HEK293 (cell line): ENCODE measurements at regions not wholly inside any gene's neighbourhood (a gene's known extent, or its start where the extent isn't known, plus 50 kb on each side); places are given as distances from the start of the nearest gene placed in this dataset.

Experiments
- CTCF ChIA-PET: fragments of 350-600 bp; formaldehyde crosslinking; extraction: SDS; loops from one replicate; lab custom pipeline; 2021; ENCODE audit warnings: antibody characterized with exemption; lab: Yijun Ruan, JAX
- POLR2A ChIA-PET: fragments of 300-600 bp; formaldehyde crosslinking; extraction: SDS; loops from one replicate; lab custom pipeline; 2020; ENCODE audit warnings: antibody characterized with exemption, inconsistent platforms; lab: Yijun Ruan, JAX
- H3K27ac ChIP-seq: fragments of 200-500 bp; sonication (Bioruptor generic); 2 replicates; pipeline ENCODE4 v1.5.1; 2014; ENCODE audit warnings: low read depth, low read length, control low read depth, inconsistent platforms; ENCODE audit errors: extremely low read depth
- H3K36me3 ChIP-seq, 2 experiments: fragments of 200-500 bp in 1 of 2; sonication (Bioruptor generic) in 1 of 2; 1 replicate in 1 of 2; 2 replicates in 1 of 2; pipeline ENCODE4 v1.5.1; 2014 to 2017; ENCODE audit warnings: inconsistent platforms in 2 of 2, low read length in 2 of 2; ENCODE audit not compliant: control insufficient read depth in 2 of 2, insufficient read depth in 1 of 2
- H3K4me1 ChIP-seq: fragments of 200-500 bp; sonication (Bioruptor generic); 2 replicates; pipeline ENCODE4 v1.5.1; 2014; ENCODE audit warnings: mild to moderate bottlenecking, low read length, inconsistent platforms; ENCODE audit not compliant: control insufficient read depth, insufficient read depth
- H3K4me3 ChIP-seq: 2 replicates; pipeline ENCODE4 v1.5.1; 2011; ENCODE audit warnings: low read depth, mild to moderate bottlenecking, control low read depth, low read length, moderate library complexity
- H3K9me3 ChIP-seq: fragments of 200-500 bp; sonication (Bioruptor generic); 2 replicates; pipeline ENCODE4 v1.5.1; 2014; ENCODE audit warnings: low read depth, low read length, inconsistent platforms; ENCODE audit not compliant: control insufficient read depth, insufficient read depth
- BCL11A ChIP-seq: fragments of 450-650 bp; formaldehyde crosslinking; IDR thresholded peaks from 2 replicates; pipeline ENCODE4 v1.5.1; 2016; ENCODE audit warnings: low read depth, missing biosample characterization, missing genetic modification characterization
- ELK4 ChIP-seq: IDR thresholded peaks from 2 replicates; pipeline ENCODE4 v1.6.1; 2011; ENCODE audit warnings: mild to moderate bottlenecking, low read depth, low read length, borderline replicate concordance
- FEZF1 ChIP-seq: fragments of 450-650 bp; formaldehyde crosslinking; IDR thresholded peaks from 2 replicates; pipeline ENCODE4 v1.5.1; 2016; ENCODE audit warnings: missing biosample characterization, missing genetic modification characterization
- IKZF3 ChIP-seq: fragments of 450-650 bp; IDR thresholded peaks from 2 replicates; pipeline ENCODE4 v1.5.0; 2018; ENCODE audit warnings: missing biosample characterization, mild to moderate bottlenecking, missing genetic modification characterization, moderate library complexity
- PATZ1 ChIP-seq: fragments of 450-650 bp; formaldehyde crosslinking; IDR thresholded peaks from 2 replicates; pipeline ENCODE4 v1.5.1; 2016; ENCODE audit warnings: missing biosample characterization, missing genetic modification characterization
- PRDM10 ChIP-seq: fragments of 450-650 bp; formaldehyde crosslinking; IDR thresholded peaks from 2 replicates; pipeline ENCODE4 v1.5.1; 2016; ENCODE audit warnings: missing biosample characterization, missing genetic modification characterization
- ZNF121 ChIP-seq: fragments of 450-650 bp; formaldehyde crosslinking; IDR thresholded peaks from 2 replicates; pipeline ENCODE4 v1.5.1; 2016; ENCODE audit warnings: missing biosample characterization, missing genetic modification characterization
- ZNF146 ChIP-seq: fragments of 450-650 bp; formaldehyde crosslinking; IDR thresholded peaks from 2 replicates; pipeline ENCODE4 v1.5.1; 2016; ENCODE audit warnings: missing biosample characterization, missing genetic modification characterization
- ZNF2 ChIP-seq: fragments of 450-650 bp; formaldehyde crosslinking; IDR thresholded peaks from 2 replicates; pipeline ENCODE4 v1.5.1; 2016; ENCODE audit warnings: missing biosample characterization, missing genetic modification characterization
- ZNF239 ChIP-seq: fragments of 450-650 bp; formaldehyde crosslinking; IDR thresholded peaks from 2 replicates; pipeline ENCODE4 v1.5.1; 2016; ENCODE audit warnings: missing biosample characterization, missing genetic modification characterization
- ZNF266 ChIP-seq: fragments of 450-650 bp; formaldehyde crosslinking; IDR thresholded peaks from 2 replicates; pipeline ENCODE4 v1.5.1; 2016; ENCODE audit warnings: missing biosample characterization, missing genetic modification characterization, low read depth
- ZNF292 ChIP-seq: fragments of 450-650 bp; formaldehyde crosslinking; IDR thresholded peaks from 2 replicates; pipeline ENCODE4 v1.5.1; 2016; ENCODE audit warnings: low read depth, missing biosample characterization, missing genetic modification characterization, borderline replicate concordance
- ZNF521 ChIP-seq: fragments of 450-650 bp; formaldehyde crosslinking; IDR thresholded peaks from 2 replicates; pipeline ENCODE4 v1.5.1; 2017; ENCODE audit warnings: missing biosample characterization, mild to moderate bottlenecking, missing genetic modification characterization
- ZNF558 ChIP-seq: fragments of 450-650 bp; formaldehyde crosslinking; IDR thresholded peaks from 2 replicates; pipeline ENCODE4 v1.5.1; 2016; ENCODE audit warnings: missing biosample characterization, missing genetic modification characterization
- ZNF645 ChIP-seq: fragments of 450-650 bp; formaldehyde crosslinking; IDR thresholded peaks from 2 replicates; pipeline ENCODE4; 2016; ENCODE audit warnings: missing biosample characterization, missing genetic modification characterization

GRCh38 chr15:95345867-95346266, 984.6 kb upstream of the NR2F2 start:
- Histone ChIP-seq H3K9me3 (no peaks in the 10 kb centered on the region), H3K36me3 (no peaks in the 10 kb centered on the region), H3K4me3 (no peak overlapping the region), H3K27ac (no peak overlapping the region), H3K4me1 (no peaks in the 10 kb centered on the region)
- TF ChIP-seq ZNF121 (tag by site-specific recombination) (no peak), ZNF2 (tag by site-specific recombination) (no peak), ZNF292 (tag by site-specific recombination) (no peak)
- ChIA-PET CTCF (no interaction called here), POLR2A (no interaction called here)

- Histone ChIP-seq H3K4me1 (no peaks in the 10 kb centered on the region), H3K9me3 (no peaks in the 10 kb centered on the region)
- CTCF ChIA-PET, result no interaction called here
- no peak for TF ChIP-seq ZNF146 (tag by site-specific recombination)
- TF ChIP-seq ZNF239 (tag by site-specific recombination), result no peak
- no peak for TF ChIP-seq BCL11A (tag by site-specific recombination)
- TF ChIP-seq ZNF266, result no peak
- no peak for TF ChIP-seq ZNF558 (tag by site-specific recombination)
- no peak for TF ChIP-seq ZNF645 (tag by site-specific recombination)
- TF ChIP-seq ZNF521 (tag by site-specific recombination), result no peak
- TF ChIP-seq, all 188 proteins: peak for 0
- H3K36me3 ChIP-seq, result no peaks in the 10 kb centered on the region
- no peak overlapping the region for H3K4me3 ChIP-seq
- POLR2A ChIA-PET, result no interaction called here
- no peak overlapping the region for H3K27ac ChIP-seq
These were observed 983.6 kb upstream of the NR2F2 start for GRCh38 chr15:95346721-95347475.

GRCh38 chr15:95347837-95348236, 982.7 kb upstream of the NR2F2 start:
- H3K36me3 ChIP-seq, result no peaks in the 10 kb centered on the region
- no peak overlapping the region for H3K4me3 ChIP-seq
- no peak for TF ChIP-seq IKZF3 (tag by site-specific recombination)
- TF ChIP-seq PRDM10, result no peak
- TF ChIP-seq PATZ1 (tag by site-specific recombination), result no peak
- no peak for TF ChIP-seq FEZF1 (tag by site-specific recombination)
- no peak for TF ChIP-seq ELK4
- no peak overlapping the region for H3K27ac ChIP-seq
- no peaks in the 10 kb centered on the region for H3K9me3 ChIP-seq
- ChIA-PET POLR2A (no interaction called here), CTCF (no interaction called here)
- H3K4me1 ChIP-seq, result no peaks in the 10 kb centered on the region
